HG03520 (cell line): ENCODE measurements at regions not wholly inside any gene's neighbourhood (a gene's known extent, or its start where the extent isn't known, plus 50 kb on each side); places are given as distances from the start of the nearest gene placed in this dataset.
"Not testable (repeated sequence)": the region's sequence is repeated elsewhere in the genome, so short reads cannot be mapped to it uniquely, and the experiment has no call there.

Experiments used
- ATAC-seq: cut with Tn5 transposase; IDR thresholded peaks from one replicate; pipeline ENCODE4 v1.9.1; 2021; ENCODE audit warnings: mild to moderate bottlenecking, moderate library complexity; ENCODE audit not compliant: unreplicated experiment

- no peak for ATAC-seq
Measured at GRCh38 chr10:35884657-35885071, 242.6 kb upstream of the FZD8 start.

- ATAC-seq: no peak
Measured at GRCh38 chr10:35882422-35883150, 240.5 kb upstream of the FZD8 start.

GRCh38 chr10:35881320-35881719, 239.2 kb upstream of the FZD8 start:
- ATAC-seq: no peak

- no peak for ATAC-seq
Measured at GRCh38 chr10:35876248-35876647, 234.2 kb upstream of the FZD8 start.

GRCh38 chr10:35875016-35875676, 233.1 kb upstream of the FZD8 start:
- ATAC-seq: no peak

- ATAC-seq: no peak
Measured at GRCh38 chr10:35874311-35875015, 232.4 kb upstream of the FZD8 start.

GRCh38 chr10:35872671-35873070, 230.6 kb upstream of the FZD8 start:
- no peak for ATAC-seq

- no peak for ATAC-seq
Measured at GRCh38 chr10:35870665-35871310, 228.7 kb upstream of the FZD8 start.

GRCh38 chr10:35858676-35859283, 216.7 kb upstream of the FZD8 start:
- not testable (repeated sequence) for ATAC-seq

GRCh38 chr10:35857860-35858259, 215.8 kb upstream of the FZD8 start:
- no peak for ATAC-seq

- no peak for ATAC-seq
Measured at GRCh38 chr10:35855155-35855947, 213.3 kb upstream of the FZD8 start.

GRCh38 chr10:35854661-35855060, 212.6 kb upstream of the FZD8 start:
- ATAC-seq: no peak

GRCh38 chr10:35852721-35853120, 210.6 kb upstream of the FZD8 start:
- ATAC-seq: no peak

GRCh38 chr10:35848412-35848811, 206.3 kb upstream of the FZD8 start:
- ATAC-seq: no peak

GRCh38 chr10:35844686-35845085, 202.6 kb upstream of the FZD8 start:
- no peak for ATAC-seq

GRCh38 chr10:35843524-35844181, 201.6 kb upstream of the FZD8 start:
- ATAC-seq: no peak

- ATAC-seq: no peak
Measured at GRCh38 chr10:35838054-35838453, 196.0 kb upstream of the FZD8 start.

GRCh38 chr10:35835545-35835944, 193.4 kb upstream of the FZD8 start:
- ATAC-seq: no peak

GRCh38 chr10:35834877-35835494, 192.9 kb upstream of the FZD8 start:
- no peak for ATAC-seq
